Pancreas (tissue), 10 donors: ENCODE measurements at regions not wholly inside any gene's neighbourhood (a gene's known extent, or its start where the extent isn't known, plus 50 kb on each side); places are given as distances from the start of the nearest gene placed in this dataset.

ENCODE experiments used
- ATAC-seq, 4 donors: fragments of 200-7000 bp; cut with Tn5 transposase; one replicate each; pipeline versions ENCODE4 v1.8.0 to v1.9.1; 2020; ENCODE audit warnings: mild to moderate bottlenecking in 4 of 4, moderate library complexity in 4 of 4
- DNase-seq, 6 donors: peaks; one replicate each; pipeline ENCODE4 v3.0.0-alpha.2; 2020
- FAIRE-seq: peaks from 2 replicates; lab custom pipeline; 2012; peaks lifted over from hg19 to GRCh38; lab: Jason Lieb, UNC
- H3K27ac ChIP-seq, 4 donors: fragments of 200-600 bp; sonication (generic); 1 replicate in 3 of 4; 2 replicates in 1 of 4; pipeline versions ENCODE4 v1.5.0 to v1.8.0; 2020
- H3K27me3 ChIP-seq, 4 donors: fragments of 200-600 bp; one replicate each; pipeline ENCODE4 v1.8.0; 2021
- H3K36me3 ChIP-seq, 3 donors: fragments of 200-600 bp; sonication (generic) in 1 of 3; one replicate each; pipeline versions ENCODE4 v1.5.0 to v1.8.0; 2020 to 2021
- H3K4me1 ChIP-seq, 3 donors: fragments of 200-600 bp; one replicate each; pipeline ENCODE4 v1.8.0; 2021
- H3K4me3 ChIP-seq, 4 donors: fragments of 200-600 bp; sonication (generic) in 2 of 4; one replicate each; pipeline versions ENCODE4 v1.5.0 to v1.8.0; 2020 to 2021
- H3K9me3 ChIP-seq, 4 donors: fragments of 200-600 bp; one replicate each; pipeline ENCODE4 v1.8.0; 2021
- CTCF ChIP-seq, 4 donors: fragments of 200-600 bp; sonication (generic) in 3 of 4; IDR thresholded peaks; one replicate each; pipeline versions ENCODE4 v1.5.0 to v1.8.0; 2021; ENCODE audit warnings: antibody characterized with exemption in 4 of 4
- WGBS, 2 donors: extraction: QIAGEN DNeasy Blood & Tissue Kit; methylation state at CpG; one replicate each; pipeline ENCODE4 v1.1.7; 2013; 5-methylcytosine and 5-hydroxymethylcytosine counted together
- intact Hi-C, 3 donors: fragments of 100-400 bp; cut with DNase I; formaldehyde crosslinking; loops; one replicate each; pipeline versions ENCODE4 v1.11.1 to v1.14.2; 2022
- donor health status: healthy with polysubstance abuse.
- donor health status: DM: no; HTN: no; CAD: no; lungs with moderate emphysema.
- donor health status: DM: no; HTN: no; CAD: no.
- donor health status: control.
- donor health status: control.
- donor health status: Bipolar disorder and iron deficiency.
- donor health status: DM: yes; HTN: yes; CAD: no.
- donor health status: DM: no; HTN: no; CAD: no.
- donor health status: DM: no; HTN: no; CAD: no.
- donor health status: DM: yes; HTN: yes; CAD: no.

- Histone ChIP-seq H3K27ac (no peak overlapping the region), H3K4me1 (no peaks in the 10 kb centered on the region), H3K27me3 (no peaks in the 10 kb centered on the region), H3K4me3 (no peak overlapping the region), H3K9me3 (no peaks in the 10 kb centered on the region), H3K36me3 (no peaks in the 10 kb centered on the region)
- FAIRE-seq (no peak), DNase-seq (no peak), ATAC-seq (no peak)
- no peak for TF ChIP-seq CTCF (IDR thresholded peaks at IDR 0.05)
- WGBS, 2 donors, result 61 to 71% methylated on average over 5 of the region's 5 CpGs
- intact Hi-C loops, result no loop called here
These were observed 192.8 kb downstream of the GRIN2B start for GRCh38 chr12:13788626-13789025.

- ATAC-seq (no peak), DNase-seq (no peak), FAIRE-seq (no peak)
- intact Hi-C loops, result no loop called here
- Histone ChIP-seq H3K27me3 (no peaks in the 10 kb centered on the region), H3K4me3 (no peak overlapping the region), H3K36me3 (no peaks in the 10 kb centered on the region), H3K9me3 (no peaks in the 10 kb centered on the region), H3K4me1 (no peaks in the 10 kb centered on the region), H3K27ac (no peak overlapping the region)
- WGBS, 2 donors, result 42 to 54% methylated on average over 5 of the region's 5 CpGs
- TF ChIP-seq CTCF (IDR thresholded peaks at IDR 0.05), result no peak
These were observed 194.8 kb downstream of the GRIN2B start for GRCh38 chr12:13786646-13787045.

- no peak overlapping the region for H3K4me3 ChIP-seq
- intact Hi-C loops, result no loop called here
These were observed 196.9 kb downstream of the GRIN2B start for GRCh38 chr12:13784504-13784903.

GRCh38 chr12:13780453-13780852 lies 200.9 kb downstream of the GRIN2B start:
- Histone ChIP-seq H3K4me3 (no peak overlapping the region), H3K4me1 (no peaks in the 10 kb centered on the region), H3K9me3 (no peaks in the 10 kb centered on the region), H3K27ac (no peak overlapping the region), H3K36me3 (no peaks in the 10 kb centered on the region), H3K27me3 (no peaks in the 10 kb centered on the region)
- DNase-seq (no peak), FAIRE-seq (no peak), ATAC-seq (no peak)
- intact Hi-C loops, result no loop called here
- no peak for TF ChIP-seq CTCF (IDR thresholded peaks at IDR 0.05)
- 38 to 43% methylated on average over 2 of the region's 2 CpGs for whole genome bisulfite sequencing, 2 donors

More at GRCh38 chr12:13784504-13784903, 196.9 kb downstream of the GRIN2B start:
- no peak for TF ChIP-seq CTCF (IDR thresholded peaks at IDR 0.05)
- H3K4me1 ChIP-seq, result no peaks in the 10 kb centered on the region
- H3K9me3 ChIP-seq, result no peaks in the 10 kb centered on the region
- FAIRE-seq (no peak), ATAC-seq (no peak), DNase-seq (no peak)
- no peak overlapping the region for H3K27ac ChIP-seq
- 90 to 95% methylated on average over 1 of the region's 1 CpG for WGBS, 2 donors
- no peaks in the 10 kb centered on the region for H3K36me3 ChIP-seq
- H3K27me3 ChIP-seq, result no peaks in the 10 kb centered on the region

- DNase-seq (no peak), FAIRE-seq (no peak), ATAC-seq (no peak)
- H3K27ac ChIP-seq, result no peak overlapping the region
- H3K9me3 ChIP-seq, result no peaks in the 10 kb centered on the region
- intact Hi-C loops, result no loop called here
- no peaks in the 10 kb centered on the region for H3K36me3 ChIP-seq
- WGBS, 2 donors, result 78 to 86% methylated on average over 2 of the region's 2 CpGs
- no peaks in the 10 kb centered on the region for H3K4me1 ChIP-seq
- no peak overlapping the region for H3K4me3 ChIP-seq
- no peaks in the 10 kb centered on the region for H3K27me3 ChIP-seq
- no peak for TF ChIP-seq CTCF (IDR thresholded peaks at IDR 0.05)
These were observed 204.0 kb downstream of the GRIN2B start for GRCh38 chr12:13777374-13777773.
